HAP-1 (cell line): ENCODE measurements at regions not wholly inside any gene's neighbourhood (a gene's known extent, or its start where the extent isn't known, plus 50 kb on each side); places are given as distances from the start of the nearest gene placed in this dataset.

ENCODE experiments used
- DNase-seq, 2 experiments: peaks; one replicate each; pipeline ENCODE4 v3.0.0-alpha.2; 2016 to 2020; ENCODE audit warnings: low spot score in 2 of 2
- H3K27me3 ChIP-seq: fragments of 250-450 bp; sonication (Bioruptor Pico); 2 replicates; pipeline ENCODE4 v1.5.1; 2020; ENCODE audit warnings: low read depth, mild to moderate bottlenecking, moderate library complexity
- H3K36me3 ChIP-seq: fragments of 250-450 bp; sonication (Bioruptor Pico); replicated peaks from 2 replicates; pipeline ENCODE4 v1.5.1; 2020; ENCODE audit warnings: mild to moderate bottlenecking
- H3K4me1 ChIP-seq: fragments of 250-450 bp; sonication (Bioruptor Pico); 2 replicates; pipeline ENCODE4 v1.5.1; 2020; ENCODE audit warnings: mild to moderate bottlenecking
- H3K4me3 ChIP-seq: fragments of 250-450 bp; sonication (Bioruptor Pico); 2 replicates; pipeline ENCODE4 v1.5.1; 2020; ENCODE audit warnings: mild to moderate bottlenecking, moderate library complexity
- H3K9me3 ChIP-seq: fragments of 250-450 bp; sonication (Bioruptor Pico); 2 replicates; pipeline ENCODE4 v1.5.1; 2020; ENCODE audit warnings: mild to moderate bottlenecking, moderate library complexity
- in situ Hi-C: fragments of 300-500 bp; cut with MboI; formaldehyde crosslinking; loops from 3 replicates; pipeline ENCODE4 v1.14.3; 2020; ENCODE audit warnings: low sequenced_read_pairs, inconsistent platforms, mixed read lengths

GRCh38 chr10:33746186-33746585 is 411.7 kb upstream of the NRP1 start:
- H3K4me3 ChIP-seq, result no peak overlapping the region
- no peaks in the 10 kb centered on the region for H3K27me3 ChIP-seq
- peaks cover 17% of the 10 kb centered on the region for H3K4me1 ChIP-seq
- DNase-seq, result no peak
- H3K9me3 ChIP-seq, result no peaks in the 10 kb centered on the region
- in situ Hi-C loops, result no loop called here
- H3K36me3 ChIP-seq, result no peaks in the 10 kb centered on the region

GRCh38 chr10:33743429-33743857 is 409.0 kb upstream of the NRP1 start:
- H3K4me1 ChIP-seq, result no peaks in the 10 kb centered on the region
- in situ Hi-C loops, result no loop called here
- no peak overlapping the region for H3K4me3 ChIP-seq
- no peaks in the 10 kb centered on the region for H3K27me3 ChIP-seq
- H3K36me3 ChIP-seq, result no peaks in the 10 kb centered on the region
- no peaks in the 10 kb centered on the region for H3K9me3 ChIP-seq
- DNase-seq, result no peak

GRCh38 chr10:33739031-33739430 is 404.6 kb upstream of the NRP1 start:
- no peaks in the 10 kb centered on the region for H3K36me3 ChIP-seq
- in situ Hi-C loops, result no loop called here
- H3K4me3 ChIP-seq, result no peak overlapping the region
- no peaks in the 10 kb centered on the region for H3K9me3 ChIP-seq
- no peak for DNase-seq
- H3K27me3 ChIP-seq, result no peaks in the 10 kb centered on the region
- H3K4me1 ChIP-seq, result no peaks in the 10 kb centered on the region

GRCh38 chr10:33735464-33735923 is 401.0 kb upstream of the NRP1 start:
- H3K27me3 ChIP-seq, result no peaks in the 10 kb centered on the region
- no peak for DNase-seq
- in situ Hi-C loops, result no loop called here

GRCh38 chr10:33734393-33735155 is 400.1 kb upstream of the NRP1 start:
- Histone ChIP-seq H3K36me3 (no peaks in the 10 kb centered on the region), H3K4me1 (no peaks in the 10 kb centered on the region), H3K9me3 (no peaks in the 10 kb centered on the region), H3K27me3 (no peaks in the 10 kb centered on the region), H3K4me3 (no peak overlapping the region)
- in situ Hi-C loops, result no loop called here
- DNase-seq, result no peak

More at GRCh38 chr10:33735464-33735923, 401.0 kb upstream of the NRP1 start:
- no peaks in the 10 kb centered on the region for H3K4me1 ChIP-seq
- no peaks in the 10 kb centered on the region for H3K9me3 ChIP-seq
- H3K36me3 ChIP-seq, result no peaks in the 10 kb centered on the region
- no peak overlapping the region for H3K4me3 ChIP-seq

GRCh38 chr10:33733058-33733457 is 398.6 kb upstream of the NRP1 start:
- no peaks in the 10 kb centered on the region for H3K9me3 ChIP-seq
- in situ Hi-C loops, result no loop called here
- no peaks in the 10 kb centered on the region for H3K4me1 ChIP-seq
- no peak for DNase-seq
- H3K27me3 ChIP-seq, result no peaks in the 10 kb centered on the region
- no peaks in the 10 kb centered on the region for H3K36me3 ChIP-seq
- H3K4me3 ChIP-seq, result no peak overlapping the region

GRCh38 chr10:33732161-33732680 is 397.8 kb upstream of the NRP1 start:
- no peaks in the 10 kb centered on the region for H3K27me3 ChIP-seq
- H3K36me3 ChIP-seq, result no peaks in the 10 kb centered on the region
- no peaks in the 10 kb centered on the region for H3K9me3 ChIP-seq
- no peak overlapping the region for H3K4me3 ChIP-seq
- H3K4me1 ChIP-seq, result no peaks in the 10 kb centered on the region
- DNase-seq, result no peak
- in situ Hi-C loops, result no loop called here

- H3K36me3 ChIP-seq, result no peaks in the 10 kb centered on the region
- no peaks in the 10 kb centered on the region for H3K27me3 ChIP-seq
- no peak overlapping the region for H3K4me3 ChIP-seq
- in situ Hi-C loops, result no loop called here
- H3K4me1 ChIP-seq, result no peaks in the 10 kb centered on the region
- DNase-seq, result no peak
- H3K9me3 ChIP-seq, result no peaks in the 10 kb centered on the region
These were observed 396.9 kb upstream of the NRP1 start for GRCh38 chr10:33731322-33731721.

GRCh38 chr10:33725430-33725829 is 391.0 kb upstream of the NRP1 start:
- DNase-seq, result no peak
- no peaks in the 10 kb centered on the region for H3K27me3 ChIP-seq
- no peaks in the 10 kb centered on the region for H3K4me1 ChIP-seq
- H3K36me3 ChIP-seq, result no peaks in the 10 kb centered on the region
- no peaks in the 10 kb centered on the region for H3K9me3 ChIP-seq
- H3K4me3 ChIP-seq, result no peak overlapping the region
- in situ Hi-C loops, result no loop called here

- no peak for DNase-seq
- H3K4me3 ChIP-seq, result no peak overlapping the region
- no peaks in the 10 kb centered on the region for H3K27me3 ChIP-seq
These were observed 388.7 kb upstream of the NRP1 start for GRCh38 chr10:33723181-33723580.

GRCh38 chr10:33722067-33722466 is 387.6 kb upstream of the NRP1 start:
- Histone ChIP-seq H3K36me3 (no peaks in the 10 kb centered on the region), H3K4me1 (no peaks in the 10 kb centered on the region; the same call in 1 of the 2 replicates), H3K4me3 (no peak overlapping the region), H3K9me3 (no peaks in the 10 kb centered on the region), H3K27me3 (no peaks in the 10 kb centered on the region)
- DNase-seq, result no peak
- in situ Hi-C loops, result no loop called here

More at GRCh38 chr10:33723181-33723580, 388.7 kb upstream of the NRP1 start:
- H3K4me1 ChIP-seq, result no peaks in the 10 kb centered on the region; the same call in 1 of the 2 replicates
- no peaks in the 10 kb centered on the region for H3K36me3 ChIP-seq
- in situ Hi-C loops, result no loop called here
- no peaks in the 10 kb centered on the region for H3K9me3 ChIP-seq

GRCh38 chr10:33721509-33721908 is 387.0 kb upstream of the NRP1 start:
- DNase-seq, result no peak
- in situ Hi-C loops, result no loop called here
- Histone ChIP-seq H3K9me3 (no peaks in the 10 kb centered on the region), H3K4me1 (no peaks in the 10 kb centered on the region; the same call in 1 of the 2 replicates), H3K36me3 (no peaks in the 10 kb centered on the region), H3K27me3 (no peaks in the 10 kb centered on the region), H3K4me3 (no peak overlapping the region)

- Histone ChIP-seq H3K4me3 (no peak overlapping the region), H3K9me3 (no peaks in the 10 kb centered on the region), H3K27me3 (no peaks in the 10 kb centered on the region), H3K36me3 (no peaks in the 10 kb centered on the region), H3K4me1 (no peaks in the 10 kb centered on the region; the same call in 1 of the 2 replicates)
- DNase-seq, result no peak
- in situ Hi-C loops, result no loop called here
These were observed 385.7 kb upstream of the NRP1 start for GRCh38 chr10:33720161-33720560.

- Histone ChIP-seq H3K27me3 (no peaks in the 10 kb centered on the region), H3K36me3 (no peaks in the 10 kb centered on the region), H3K4me3 (no peak overlapping the region), H3K9me3 (no peaks in the 10 kb centered on the region), H3K4me1 (no peaks in the 10 kb centered on the region; the same call in 1 of the 2 replicates)
- in situ Hi-C loops, result no loop called here
- no peak for DNase-seq
These were observed 384.7 kb upstream of the NRP1 start for GRCh38 chr10:33719005-33719703.
